IPS DF 6.9 (cell line): ENCODE measurements at regions not wholly inside any gene's neighbourhood (a gene's known extent, or its start where the extent isn't known, plus 50 kb on each side); places are given as distances from the start of the nearest gene placed in this dataset.

Source experiments
- DNase-seq: peaks from one replicate; pipeline ENCODE4 v3.0.0-alpha.2; 2013; ENCODE audit warnings: low read depth, low spot score
- H3K27ac ChIP-seq: one replicate; pipeline ENCODE4 v1.5.1; 2013; ENCODE audit warnings: low read length, control low read depth
- H3K27me3 ChIP-seq: 2 replicates; pipeline ENCODE4 v1.6.1; 2013; ENCODE audit warnings: mild to moderate bottlenecking, low read length; ENCODE audit not compliant: control insufficient read depth, insufficient read depth
- H3K36me3 ChIP-seq: 2 replicates; pipeline ENCODE4 v1.6.1; 2013; ENCODE audit warnings: low read length; ENCODE audit not compliant: control insufficient read depth, insufficient read depth
- H3K4me1 ChIP-seq: 2 replicates; pipeline ENCODE4 v1.6.1; 2013; ENCODE audit warnings: low read length; ENCODE audit not compliant: control insufficient read depth, insufficient read depth
- H3K4me3 ChIP-seq: 2 replicates; pipeline ENCODE4 v1.5.1; 2013; ENCODE audit warnings: mild to moderate bottlenecking, low read length
- H3K9me3 ChIP-seq: 2 replicates; pipeline ENCODE4 v1.6.1; 2013; ENCODE audit warnings: low read length, inconsistent platforms; ENCODE audit not compliant: control insufficient read depth, insufficient read depth
- WGBS: extraction: QIAGEN DNeasy Blood & Tissue Kit; methylation state at CpG from one replicate; pipeline ENCODE4 v1.1.7; 2013; ENCODE audit warnings: mixed read lengths, missing lambda C conversion rate; ENCODE audit not compliant: insufficient read length, insufficient coverage; 5-methylcytosine and 5-hydroxymethylcytosine counted together

DNA sequence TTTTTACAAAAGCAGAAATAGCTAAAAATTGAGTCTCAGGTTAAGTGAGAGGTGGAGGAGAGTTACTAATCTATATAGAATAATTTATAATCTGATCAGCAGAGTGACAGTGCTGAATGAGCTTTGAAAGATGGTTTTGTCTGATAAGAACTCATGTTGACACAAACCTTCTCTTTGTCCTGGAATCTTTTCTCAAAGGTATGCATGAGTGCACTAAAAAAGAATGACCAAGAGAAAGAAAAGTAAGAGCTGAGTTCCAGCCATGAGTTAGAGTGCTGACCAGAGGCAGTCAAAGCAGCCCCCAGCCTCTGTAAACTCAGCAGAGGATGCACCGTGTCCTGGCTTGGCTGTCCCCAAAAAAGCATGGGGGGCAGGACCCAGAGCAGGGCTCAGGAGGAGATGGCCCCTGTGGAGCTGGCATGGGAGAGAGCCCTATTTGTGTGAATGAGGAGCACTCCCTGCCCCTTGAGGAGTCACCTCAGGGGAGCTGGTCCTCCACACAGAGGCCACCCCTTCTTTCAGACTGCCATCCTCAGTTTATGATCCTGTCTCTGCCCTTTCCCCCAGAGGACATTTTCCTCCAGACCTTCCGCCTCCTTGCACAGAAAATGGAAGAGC lies 129.8 kb downstream of the SEC23A start:
- Histone ChIP-seq H3K4me3 (no peak overlapping the region), H3K27ac (no peak overlapping the region)
- no CpG with 5 or more reads among the region's 2 CpGs for WGBS

DNA sequence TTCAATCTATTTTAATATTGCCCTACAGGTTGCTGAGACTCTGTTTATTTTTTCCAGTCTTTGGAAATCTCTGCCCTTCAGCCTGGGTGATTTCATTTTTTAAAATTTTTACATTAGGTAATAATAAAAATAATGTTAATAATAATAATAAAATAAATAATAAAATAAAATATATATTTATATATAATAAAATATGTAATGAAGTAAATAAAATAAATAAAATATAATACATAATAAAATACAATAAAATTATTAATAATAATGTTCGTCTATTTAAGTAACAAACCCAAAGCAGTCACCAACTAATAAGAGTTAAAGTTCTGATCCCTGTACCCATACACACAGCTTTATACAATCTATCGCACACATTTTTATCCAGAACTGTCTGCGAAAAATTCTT lies 130.5 kb downstream of the SEC23A start:
- DNase-seq, result no peak
- H3K27ac ChIP-seq, result no peak overlapping the region
- no peaks in the 10 kb centered on the region for H3K27me3 ChIP-seq
- H3K36me3 ChIP-seq, result no peaks in the 10 kb centered on the region
- H3K9me3 ChIP-seq, result no peaks in the 10 kb centered on the region
- H3K4me3 ChIP-seq, result no peak overlapping the region
- no CpG with 5 or more reads among the region's 3 CpGs for WGBS
- H3K4me1 ChIP-seq, result no peaks in the 10 kb centered on the region

More for the DNA sequence above, 129.8 kb downstream of the SEC23A start:
- H3K9me3 ChIP-seq, result no peaks in the 10 kb centered on the region
- no peak for DNase-seq
- no peaks in the 10 kb centered on the region for H3K36me3 ChIP-seq
- H3K4me1 ChIP-seq, result no peaks in the 10 kb centered on the region
- no peaks in the 10 kb centered on the region for H3K27me3 ChIP-seq

DNA sequence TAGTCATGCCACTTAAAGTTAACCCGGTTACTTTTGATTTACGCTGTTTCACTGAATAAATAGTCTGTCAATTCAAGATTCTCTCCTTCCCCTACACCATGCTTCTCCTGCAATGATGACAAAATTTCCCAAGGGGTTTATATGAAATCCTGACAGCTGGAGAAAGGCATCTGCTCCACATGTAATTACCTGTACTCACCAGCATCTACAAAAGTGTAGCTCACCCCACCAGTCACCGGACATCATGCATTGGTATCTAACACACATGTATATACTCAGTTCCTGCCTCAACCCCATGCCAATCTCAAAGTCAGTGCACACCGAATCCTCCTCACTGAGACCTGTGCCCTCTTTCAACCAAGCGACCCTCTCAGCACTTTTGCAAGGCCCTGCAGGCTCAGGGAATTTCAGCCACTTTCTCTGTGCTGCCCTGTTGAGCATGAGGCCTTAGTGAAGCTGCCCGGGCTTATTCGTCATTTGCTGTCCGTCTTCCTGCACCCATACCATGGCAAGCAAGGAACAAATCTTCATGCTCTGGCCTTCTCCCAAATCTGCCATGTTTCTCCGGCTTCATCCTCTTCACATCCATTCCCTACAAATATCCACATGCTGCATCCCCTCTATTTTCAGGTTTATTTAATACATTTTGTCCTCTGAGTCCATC lies 131.6 kb downstream of the SEC23A start:
- Histone ChIP-seq H3K4me1 (no peaks in the 10 kb centered on the region), H3K9me3 (no peaks in the 10 kb centered on the region), H3K27me3 (no peaks in the 10 kb centered on the region), H3K27ac (no peak overlapping the region), H3K4me3 (no peak overlapping the region), H3K36me3 (no peaks in the 10 kb centered on the region)
- 100% methylated on average over 1 of the region's 9 CpGs for WGBS
- no peak for DNase-seq

DNA sequence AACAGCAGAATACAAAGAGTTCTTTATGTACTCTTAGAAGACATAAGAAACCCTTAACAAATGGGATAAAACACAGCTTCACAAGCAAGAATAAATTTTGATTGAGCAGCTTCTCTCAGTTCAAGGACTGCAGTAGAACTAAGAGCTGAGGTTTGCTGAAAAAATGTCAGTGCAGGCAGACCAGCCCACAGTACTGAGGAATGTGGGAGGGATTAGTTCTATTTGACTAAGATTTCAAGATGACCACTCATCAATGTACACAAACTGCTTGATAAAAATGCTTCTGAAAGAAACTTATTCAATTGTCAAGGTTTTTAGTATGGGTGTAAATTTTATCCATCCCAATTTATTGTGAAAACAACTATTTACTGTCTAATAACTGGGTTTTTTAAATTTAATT lies 138.4 kb downstream of the SEC23A start:
- Histone ChIP-seq H3K4me1 (no peaks in the 10 kb centered on the region), H3K9me3 (no peaks in the 10 kb centered on the region), H3K27ac (no peak overlapping the region), H3K27me3 (no peaks in the 10 kb centered on the region), H3K4me3 (no peak overlapping the region), H3K36me3 (no peaks in the 10 kb centered on the region)
- no peak for DNase-seq

DNA sequence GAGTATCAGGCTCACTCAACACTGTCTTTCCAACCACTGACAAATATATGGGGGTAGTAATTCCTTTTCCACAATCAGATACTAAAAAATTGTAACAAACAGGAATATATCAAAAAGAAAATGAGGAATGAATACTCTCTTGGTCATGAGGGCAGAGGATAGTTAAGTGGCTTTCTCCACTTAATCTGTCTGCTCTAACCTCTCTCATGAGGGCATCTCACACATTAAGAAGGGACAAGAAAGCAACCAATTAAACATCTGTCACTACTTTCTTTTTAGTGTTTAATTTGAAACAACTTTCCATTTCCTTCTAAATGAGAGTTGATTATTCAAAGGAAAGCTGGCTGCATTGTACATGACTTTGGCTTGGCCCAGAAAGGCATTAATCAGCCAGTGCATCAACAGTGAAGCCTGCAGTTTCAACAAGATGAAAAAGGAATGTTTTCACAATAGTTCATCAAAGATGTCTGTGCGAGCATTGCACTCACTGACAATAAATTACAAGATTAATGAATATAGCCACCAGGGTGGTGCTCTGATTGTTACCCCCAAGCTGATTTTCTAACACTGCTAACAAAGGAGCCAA lies 142.0 kb downstream of the SEC23A start:
- H3K4me1 ChIP-seq, result no peaks in the 10 kb centered on the region

DNA sequence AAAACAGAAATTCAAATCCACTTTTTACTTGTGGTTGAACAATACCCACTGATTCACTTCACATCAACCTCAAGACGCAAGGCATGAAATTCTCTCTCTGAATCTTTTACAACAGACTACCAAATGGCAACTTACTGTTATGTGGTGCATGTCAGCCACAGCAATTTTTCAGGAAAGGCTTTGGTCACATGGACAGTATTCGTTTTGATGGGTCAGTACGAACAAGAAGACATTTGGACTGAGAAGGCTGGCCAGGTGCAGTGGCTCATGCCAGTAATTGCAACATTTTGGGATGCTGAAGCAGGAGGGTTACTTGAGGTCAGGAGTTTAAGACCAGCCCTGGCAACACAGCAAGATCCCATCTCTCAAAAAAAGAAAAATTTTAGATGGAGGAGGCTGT lies 144.0 kb downstream of the SEC23A start:
- H3K4me3 ChIP-seq, result no peak overlapping the region
- WGBS, result no CpG with 5 or more reads among the region's 3 CpGs

More for the DNA sequence above, 142.0 kb downstream of the SEC23A start:
- no peaks in the 10 kb centered on the region for H3K27me3 ChIP-seq
- no peak overlapping the region for H3K4me3 ChIP-seq
- no peak overlapping the region for H3K27ac ChIP-seq
- WGBS, result no CpG with 5 or more reads among the region's 1 CpG
- no peak for DNase-seq
- no peaks in the 10 kb centered on the region for H3K36me3 ChIP-seq
- no peaks in the 10 kb centered on the region for H3K9me3 ChIP-seq

DNA sequence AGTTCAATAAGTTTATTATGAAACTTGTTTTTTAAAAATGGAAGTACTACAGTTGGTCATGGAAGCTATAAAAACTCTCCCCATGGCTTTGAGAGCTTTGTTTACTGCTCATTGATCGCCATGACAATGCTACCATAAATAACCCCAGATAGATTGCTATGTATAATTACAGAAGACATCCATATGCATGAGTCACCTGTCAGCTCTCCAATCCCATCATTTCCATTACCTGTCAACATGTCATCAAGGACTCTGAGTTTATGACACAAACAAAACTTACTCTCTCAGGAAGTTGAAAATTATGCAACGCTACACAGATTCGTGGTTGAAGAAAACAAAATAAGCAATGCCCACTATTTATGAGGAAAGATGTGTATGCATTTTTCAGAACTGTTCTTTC lies 144.4 kb downstream of the SEC23A start:
- no peaks in the 10 kb centered on the region for H3K4me1 ChIP-seq
- no peaks in the 10 kb centered on the region for H3K27me3 ChIP-seq
- no CpG with 5 or more reads among the region's 3 CpGs for WGBS
- H3K9me3 ChIP-seq, result no peaks in the 10 kb centered on the region
- H3K27ac ChIP-seq, result no peak overlapping the region
- no peak overlapping the region for H3K4me3 ChIP-seq
- no peak for DNase-seq
- no peaks in the 10 kb centered on the region for H3K36me3 ChIP-seq

More for the DNA sequence above, 144.0 kb downstream of the SEC23A start:
- no peak overlapping the region for H3K27ac ChIP-seq
- H3K27me3 ChIP-seq, result no peaks in the 10 kb centered on the region
- H3K4me1 ChIP-seq, result no peaks in the 10 kb centered on the region
- no peaks in the 10 kb centered on the region for H3K36me3 ChIP-seq
- DNase-seq, result no peak
- no peaks in the 10 kb centered on the region for H3K9me3 ChIP-seq

DNA sequence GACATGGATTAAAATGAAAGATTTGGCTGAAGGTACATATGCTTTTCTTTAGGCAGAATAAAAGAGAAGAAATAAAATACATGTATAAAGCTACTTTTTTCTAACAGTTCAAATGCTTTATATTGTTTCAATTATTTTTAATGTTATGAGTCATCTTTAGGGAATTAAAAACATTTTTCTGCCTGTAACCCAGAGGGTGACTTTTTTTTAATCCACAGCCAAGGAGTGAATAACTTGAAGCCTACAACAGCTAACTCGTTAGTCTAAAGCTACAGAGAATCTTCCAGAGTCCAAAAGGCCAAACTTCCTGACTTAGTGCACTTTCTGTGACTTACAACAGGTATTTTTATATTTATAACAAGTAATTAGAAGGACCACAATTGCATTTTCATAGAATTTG lies 151.6 kb downstream of the SEC23A start:
- DNase-seq, result no peak
- WGBS, result no CpG with 5 or more reads among the region's 1 CpG

DNA sequence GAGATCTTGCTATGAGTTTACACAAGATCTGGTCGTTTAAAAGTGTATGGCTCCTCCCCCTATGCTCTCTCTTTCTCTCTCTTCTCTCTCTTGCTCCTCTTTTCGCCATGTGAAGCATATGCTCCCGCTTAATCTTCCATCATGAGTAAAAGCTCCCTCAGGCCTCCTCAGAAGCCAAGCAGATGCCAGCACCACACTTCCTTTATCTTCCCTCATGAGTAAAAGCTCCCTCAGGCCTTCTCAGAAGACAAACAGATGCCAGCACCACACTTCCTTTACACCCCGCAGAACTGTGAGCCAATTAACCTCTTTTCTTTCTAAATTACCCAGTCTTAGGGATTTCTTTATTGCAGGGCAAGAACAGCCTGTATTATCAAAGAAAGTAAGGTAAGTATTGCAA lies 152.4 kb downstream of the SEC23A start:
- no peaks in the 10 kb centered on the region for H3K4me1 ChIP-seq
- H3K36me3 ChIP-seq, result no peaks in the 10 kb centered on the region

More for the DNA sequence above, 151.6 kb downstream of the SEC23A start:
- Histone ChIP-seq H3K27ac (no peak overlapping the region), H3K36me3 (no peaks in the 10 kb centered on the region), H3K27me3 (no peaks in the 10 kb centered on the region), H3K9me3 (no peaks in the 10 kb centered on the region), H3K4me3 (no peak overlapping the region), H3K4me1 (no peaks in the 10 kb centered on the region)

DNA sequence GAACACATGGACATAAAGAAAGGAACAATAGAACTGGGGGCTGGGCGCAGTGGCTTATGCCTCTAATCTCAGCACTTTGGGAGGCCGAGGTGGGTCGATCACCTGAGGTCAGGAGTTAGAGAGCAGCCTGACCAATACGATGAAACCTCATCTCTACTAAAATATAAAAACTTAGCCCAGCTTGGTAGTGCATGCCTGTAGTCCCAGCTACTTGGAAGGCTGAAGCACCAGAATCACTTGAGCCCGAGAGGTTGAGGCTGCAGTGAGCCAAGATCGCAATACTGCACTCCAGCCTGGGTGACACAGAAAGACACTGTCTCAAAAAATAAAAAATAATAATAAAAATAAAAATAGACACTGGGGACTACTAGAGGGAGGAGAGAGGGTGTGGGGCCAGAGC lies 154.5 kb downstream of the SEC23A start:
- WGBS, result no CpG with 5 or more reads among the region's 6 CpGs
- DNase-seq, result no peak
- no peak overlapping the region for H3K27ac ChIP-seq

More for the DNA sequence above, 152.4 kb downstream of the SEC23A start:
- Histone ChIP-seq H3K27me3 (no peaks in the 10 kb centered on the region), H3K9me3 (no peaks in the 10 kb centered on the region), H3K4me3 (no peak overlapping the region), H3K27ac (no peak overlapping the region)
- no peak for DNase-seq
- WGBS, result no CpG with 5 or more reads among the region's 4 CpGs

DNA sequence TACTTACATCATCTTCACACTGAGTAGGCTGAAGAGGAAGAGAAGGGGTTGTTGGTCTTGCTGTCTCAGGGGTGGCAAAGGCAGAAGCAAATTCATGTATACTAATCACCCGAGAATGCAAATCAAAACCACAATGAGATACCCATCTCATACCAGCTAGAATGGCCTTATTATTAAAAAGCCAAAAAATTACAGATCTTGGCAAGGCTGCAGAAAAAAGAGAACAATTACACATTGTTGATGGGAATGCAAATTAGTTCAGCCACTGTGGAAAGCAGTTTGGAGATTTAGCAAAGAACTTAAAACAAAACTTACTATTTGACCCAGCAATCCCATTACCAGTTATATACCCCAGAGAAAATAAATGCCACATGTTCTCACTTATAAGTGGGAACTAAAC lies 154.9 kb downstream of the SEC23A start:
- no peaks in the 10 kb centered on the region for H3K27me3 ChIP-seq
- H3K36me3 ChIP-seq, result no peaks in the 10 kb centered on the region
- no peaks in the 10 kb centered on the region for H3K9me3 ChIP-seq
- no peak overlapping the region for H3K4me3 ChIP-seq
- WGBS, result no CpG with 5 or more reads among the region's 1 CpG
- H3K27ac ChIP-seq, result no peak overlapping the region
- H3K4me1 ChIP-seq, result no peaks in the 10 kb centered on the region
- no peak for DNase-seq

More for the DNA sequence above, 154.5 kb downstream of the SEC23A start:
- Histone ChIP-seq H3K27me3 (no peaks in the 10 kb centered on the region), H3K36me3 (no peaks in the 10 kb centered on the region), H3K4me1 (no peaks in the 10 kb centered on the region), H3K4me3 (no peak overlapping the region), H3K9me3 (no peaks in the 10 kb centered on the region)
